COLO829 (cell line): ENCODE measurements at regions not wholly inside any gene's neighbourhood (a gene's known extent, or its start where the extent isn't known, plus 50 kb on each side); places are given as distances from the start of the nearest gene placed in this dataset.
A peak's percentile ranks its signal among the peaks of the same experiment; 100 is the strongest.
"Not testable (repeated sequence)": the region's sequence is repeated elsewhere in the genome, so short reads cannot be mapped to it uniquely, and the experiment has no call there.

ENCODE experiments used
- DNase-seq: peaks from one replicate; pipeline ENCODE4 v3.0.0; 2012; ENCODE audit warnings: low spot score

DNA sequence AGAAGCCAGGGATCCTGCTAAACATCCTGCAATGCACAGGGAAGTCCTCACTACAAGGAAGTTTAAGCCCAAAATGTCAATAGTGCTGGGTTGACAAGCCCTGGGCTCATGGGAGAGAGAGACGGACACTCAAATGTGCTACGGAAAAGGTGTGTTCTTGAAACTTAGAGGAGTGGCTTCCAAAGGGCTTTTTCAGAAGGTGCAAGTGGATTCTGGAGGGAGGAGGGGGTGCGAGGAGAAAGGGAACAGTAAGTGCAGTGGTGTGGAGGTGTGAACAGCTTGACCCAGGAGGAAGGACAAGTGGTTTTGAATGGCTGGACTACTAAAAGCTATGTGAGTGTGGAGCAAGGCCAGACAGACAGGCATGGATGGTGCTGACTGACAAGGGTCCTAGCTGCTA is 50.4 kb upstream of the CECR2 start:
- no peak for DNase-seq

DNA sequence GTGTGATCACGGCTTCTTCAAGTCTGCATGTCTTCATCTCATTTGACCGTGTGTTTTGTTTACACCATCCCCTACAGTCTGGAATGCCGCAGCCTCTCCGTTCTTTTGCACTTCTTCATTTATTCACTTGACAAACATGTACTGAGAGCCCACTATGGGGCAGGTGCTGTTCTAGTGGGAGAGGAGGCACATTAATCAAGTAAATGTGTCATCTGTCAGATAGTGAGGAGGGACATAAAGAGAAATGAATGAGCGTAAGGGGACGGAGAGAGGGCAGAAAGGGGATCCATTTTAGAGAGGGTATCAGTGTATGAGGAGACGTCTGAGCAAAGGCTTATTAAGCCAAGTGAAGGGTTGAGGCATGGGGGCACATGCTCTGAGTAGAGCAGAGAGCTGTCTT is 54.0 kb upstream of the CECR2 start:
- no peak for DNase-seq

DNA sequence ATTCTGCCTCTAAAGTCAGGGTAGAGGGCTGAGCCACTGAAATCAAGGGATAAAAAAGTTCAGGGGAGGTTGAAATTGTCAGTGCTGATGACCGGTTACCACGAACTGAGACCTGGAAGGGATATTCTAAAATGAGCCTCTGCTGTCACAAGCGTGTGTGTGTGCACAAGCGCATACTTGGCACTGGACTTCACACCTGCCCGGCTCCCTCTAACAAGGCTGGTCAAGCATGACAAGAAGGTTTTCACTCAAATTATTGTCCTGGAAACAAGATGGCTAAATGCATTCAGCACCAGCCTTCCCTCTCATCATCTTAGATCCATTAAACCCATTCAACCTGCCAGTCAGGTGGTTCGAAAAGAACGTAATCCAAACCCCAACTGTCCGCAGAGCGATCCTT is 54.8 kb upstream of the CECR2 start:
- DNase-seq, result no peak

DNA sequence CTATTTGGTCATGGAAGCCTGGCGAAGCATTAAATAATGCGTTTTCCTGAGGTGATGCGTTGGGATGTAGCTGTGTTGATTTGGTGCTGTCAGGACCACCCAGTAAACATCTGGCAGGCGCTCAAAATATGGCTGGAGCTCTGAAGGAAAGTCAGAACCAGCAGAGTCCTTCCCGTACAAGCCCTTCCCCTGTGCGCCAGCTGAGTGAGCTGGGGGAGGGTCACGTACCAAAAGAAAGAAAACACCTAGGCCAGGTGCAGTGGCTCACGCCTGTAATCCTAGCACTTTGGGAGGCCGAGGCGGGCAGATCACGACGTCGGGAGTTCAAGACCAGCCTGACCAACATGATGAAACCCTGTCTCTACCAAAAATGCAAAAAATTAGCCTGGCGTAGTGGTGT is 55.6 kb upstream of the CECR2 start:
- no peak for DNase-seq

DNA sequence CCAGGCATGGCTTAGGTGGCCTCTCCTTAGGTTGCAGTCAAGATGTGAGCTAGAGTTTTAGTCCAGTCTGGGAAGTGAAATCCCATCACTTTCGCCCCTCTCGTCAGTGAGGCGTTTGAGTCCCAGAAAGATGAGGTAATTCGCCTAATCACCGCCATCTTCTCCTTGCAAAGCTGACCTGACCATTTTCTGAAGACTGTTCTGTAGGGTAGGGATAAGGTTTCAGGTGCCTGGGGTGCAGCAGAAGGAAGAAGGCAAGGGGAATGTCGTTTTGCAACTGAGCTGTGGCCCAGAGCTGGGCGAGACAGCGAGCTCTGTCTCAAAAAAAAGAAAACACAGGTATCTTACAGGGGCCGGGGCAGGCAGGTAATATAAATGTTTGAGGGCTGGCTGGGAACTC is 61.7 kb upstream of the CECR2 start:
- no peak for DNase-seq

DNA sequence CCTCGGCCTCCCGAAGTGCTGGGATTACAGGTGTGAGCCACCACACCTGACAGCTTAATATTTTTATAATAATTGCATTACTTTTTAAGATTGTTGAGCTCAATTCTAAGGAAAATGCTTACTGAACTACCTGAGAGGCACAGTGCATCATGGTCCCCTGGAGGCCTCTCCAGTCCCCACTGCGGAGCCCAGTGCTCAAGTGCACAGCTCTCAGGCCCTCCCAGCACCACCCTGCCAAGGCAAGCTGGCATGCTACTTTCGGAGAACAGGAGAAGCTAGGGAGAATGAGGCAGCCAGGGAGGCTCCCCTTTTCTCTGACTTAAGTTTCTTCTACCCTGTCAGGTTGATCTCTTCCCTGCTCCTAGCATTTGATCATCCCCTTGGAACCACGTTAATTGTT is 64.2 kb upstream of the CECR2 start:
- DNase-seq, result no peak

DNA sequence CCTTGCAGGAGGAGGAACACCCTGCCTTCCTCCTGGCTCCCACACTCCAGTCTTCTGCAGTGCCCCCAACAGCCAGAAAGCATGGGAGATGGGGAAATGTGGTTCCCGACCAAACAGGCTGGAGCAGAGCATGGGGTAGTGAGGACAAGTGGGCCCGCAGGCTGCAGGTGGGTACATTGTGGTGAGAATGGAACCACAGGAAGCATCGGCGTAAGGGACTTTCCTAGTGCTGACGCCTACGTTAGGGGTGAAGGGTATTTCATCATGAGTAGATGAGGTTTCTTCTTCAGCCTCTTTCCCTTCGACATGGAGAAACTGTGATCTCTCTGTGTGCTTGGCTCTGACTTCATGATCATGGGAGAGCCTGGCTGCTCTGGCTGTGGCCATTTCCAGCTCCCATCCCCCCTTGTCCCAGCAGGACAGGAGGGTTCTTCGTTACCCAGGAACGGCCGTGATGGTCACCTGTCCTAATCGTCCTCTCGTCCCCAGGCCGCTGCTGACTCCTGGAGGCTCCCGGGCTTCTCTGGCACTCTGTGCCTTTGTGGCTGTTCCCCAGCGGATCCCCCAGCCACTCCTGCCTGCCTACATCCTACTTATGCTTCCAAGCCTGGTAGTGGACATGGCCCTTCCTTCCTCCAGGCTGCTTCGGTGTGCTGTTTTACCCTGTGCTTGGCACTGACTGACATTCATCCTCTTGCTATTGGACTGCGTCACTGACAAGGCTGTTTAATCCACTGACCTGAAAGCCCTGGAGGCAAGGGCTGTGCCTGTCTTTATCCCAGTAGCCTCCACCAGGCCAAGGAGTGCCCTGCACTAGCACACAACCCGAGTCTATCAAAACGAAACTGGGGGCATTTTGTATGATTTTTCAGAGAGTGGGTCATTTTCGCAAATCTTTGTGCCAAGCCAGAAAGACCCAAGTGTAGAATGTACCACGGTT is 65.2 kb upstream of the CECR2 start:
- DNase-seq, result no peak

DNA sequence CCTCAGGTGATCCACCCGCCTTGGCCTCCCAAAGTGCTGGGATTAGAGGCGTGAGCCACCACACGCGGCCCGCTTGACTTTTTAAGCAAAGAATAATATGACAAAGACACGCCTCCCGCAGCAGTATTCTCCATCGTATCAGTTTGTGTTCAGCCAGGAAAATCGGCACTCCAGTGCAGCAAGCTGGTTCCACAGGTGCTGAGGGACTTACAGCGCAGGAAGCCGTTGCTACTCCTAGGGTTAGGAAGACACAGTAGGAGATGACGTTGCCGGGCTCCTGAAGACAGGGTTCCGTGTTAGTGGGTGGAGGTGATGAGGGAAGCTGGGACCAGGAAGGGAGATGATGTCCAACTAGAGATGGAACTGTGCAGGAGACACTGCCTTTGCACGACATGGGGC is 65.8 kb upstream of the CECR2 start:
- DNase-seq, result no peak

DNA sequence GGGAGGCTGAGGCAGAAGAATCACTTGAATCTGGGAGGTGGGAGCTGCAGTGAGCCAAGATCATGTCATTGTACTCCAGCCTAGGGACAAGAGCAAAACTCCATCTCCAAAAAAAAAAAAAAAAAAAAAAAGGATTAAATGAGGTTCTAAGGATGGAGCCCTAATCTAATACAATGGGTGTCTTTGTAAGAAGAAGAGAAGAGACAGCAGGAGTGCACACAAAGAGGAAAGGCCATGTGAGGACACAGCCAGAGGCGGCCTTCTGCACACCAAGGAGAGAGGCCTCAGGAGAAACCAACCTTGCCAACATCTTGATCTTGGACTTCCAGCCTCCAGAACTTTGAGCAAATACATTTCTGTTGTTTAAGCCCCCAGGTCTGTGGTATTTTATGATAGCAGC is 66.6 kb upstream of the CECR2 start:
- peak; percentile 49 for DNase-seq

DNA sequence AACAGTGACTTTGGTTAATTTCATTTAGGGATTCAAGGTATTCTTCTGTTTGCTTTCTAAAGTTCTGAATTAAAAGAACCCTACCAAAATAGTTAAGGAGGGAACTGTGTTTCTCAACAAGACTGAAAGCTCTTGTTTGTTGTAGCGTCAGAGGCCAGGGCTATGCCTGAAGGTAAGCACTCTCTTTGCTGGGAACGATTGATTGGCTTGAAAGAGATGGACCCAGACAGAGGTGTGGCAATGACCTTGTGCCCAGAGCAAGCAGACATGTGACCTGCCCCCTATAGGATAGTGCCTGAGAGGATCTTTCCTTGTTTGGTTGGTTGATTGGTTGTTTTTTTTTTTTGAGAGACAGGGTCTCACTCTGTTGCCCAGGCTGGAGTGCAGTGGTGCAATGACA is 68.3 kb upstream of the CECR2 start:
- no peak for DNase-seq

DNA sequence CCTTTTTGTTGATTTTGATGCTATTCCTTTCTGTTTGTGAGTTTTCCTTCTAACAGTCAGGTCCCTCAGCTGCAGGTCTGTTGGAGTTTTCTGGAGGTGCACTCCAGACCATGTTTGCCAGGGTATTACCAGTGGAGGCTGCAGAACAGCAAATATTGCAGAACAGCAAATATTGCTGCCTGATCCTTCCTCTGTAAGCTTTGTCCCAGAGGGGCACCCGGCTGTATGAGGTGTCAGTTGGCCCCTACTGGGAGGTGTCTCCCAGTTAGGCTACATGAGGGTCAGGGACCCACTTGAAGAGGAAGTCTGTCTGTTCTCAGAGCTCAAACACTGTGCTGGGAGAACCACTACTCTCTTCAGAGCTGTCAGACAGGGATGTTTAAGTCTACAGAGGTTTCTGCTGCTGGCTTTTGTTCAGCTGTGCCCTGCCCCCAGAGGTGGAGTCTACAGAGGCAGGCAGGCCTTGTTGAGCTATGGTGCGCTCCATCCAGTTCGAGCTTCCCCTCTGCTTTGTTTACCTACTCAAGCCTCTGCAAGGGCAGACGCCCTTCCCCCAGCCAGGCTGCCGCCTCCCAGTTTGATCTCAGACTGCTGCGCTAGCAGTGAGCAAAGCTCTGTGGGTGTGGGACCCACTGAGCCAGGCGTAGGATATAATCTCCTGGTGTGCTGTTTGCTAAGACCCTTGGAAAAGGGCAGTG is 70.3 kb upstream of the CECR2 start:
- DNase-seq, result not testable (repeated sequence)

DNA sequence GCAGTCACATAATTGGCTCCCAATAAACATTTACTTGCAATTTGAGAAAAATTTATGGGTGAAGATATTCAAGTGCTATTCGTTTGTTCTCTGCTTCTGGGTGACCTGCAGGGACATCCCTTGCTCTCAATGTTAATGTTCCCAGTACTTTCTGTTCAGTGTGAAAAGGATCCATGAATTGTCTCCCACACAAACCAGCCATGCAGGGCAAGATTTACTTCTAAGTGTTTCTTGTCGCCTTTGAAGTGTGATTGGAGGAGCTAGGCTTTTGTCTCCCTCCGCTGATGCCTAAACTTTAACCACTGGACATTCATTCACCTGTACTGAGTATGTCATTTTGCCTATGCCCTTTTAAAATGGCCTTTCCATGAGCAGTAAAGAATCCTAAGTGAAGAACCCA is 66.4 kb upstream of the ADA2 start:
- no peak for DNase-seq

DNA sequence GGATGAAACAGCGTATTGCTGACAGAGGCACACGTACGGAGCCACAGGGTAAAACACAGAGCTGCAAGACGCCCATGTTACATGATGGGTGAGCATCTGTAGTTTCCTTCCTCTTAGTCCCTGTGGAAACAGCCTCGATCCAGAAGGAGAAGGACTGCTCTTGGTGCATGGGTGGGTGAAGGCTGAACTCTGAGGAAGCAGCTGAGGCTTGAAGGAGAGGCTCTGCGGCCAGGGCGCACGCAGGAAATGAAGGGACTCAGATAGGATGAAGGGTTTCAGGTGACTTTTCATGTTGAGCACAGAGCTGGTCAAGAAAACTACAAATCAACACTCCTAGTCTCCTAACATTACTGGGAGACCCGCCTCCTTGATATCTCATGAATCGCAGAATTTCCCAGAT is 65.7 kb upstream of the ADA2 start:
- DNase-seq, result no peak

DNA sequence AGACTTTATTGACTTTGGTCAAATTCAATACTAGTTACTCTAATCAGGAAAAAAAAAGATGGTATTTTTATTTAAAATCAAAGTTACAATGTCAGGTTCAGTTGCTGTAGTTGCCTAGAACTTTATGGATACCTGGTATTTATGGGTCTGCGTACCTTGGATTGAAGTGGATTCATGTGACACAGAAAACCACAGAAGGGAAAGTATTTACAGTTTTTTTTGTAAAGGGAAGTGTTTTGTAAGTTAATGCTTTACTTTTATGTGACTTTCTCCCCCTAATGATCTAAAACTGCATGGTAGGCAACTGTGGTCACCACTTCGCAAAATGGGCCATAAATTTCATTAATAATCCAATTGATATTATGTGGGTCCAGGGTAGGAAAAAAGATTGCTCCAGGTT is 65.2 kb upstream of the ADA2 start:
- no peak for DNase-seq

DNA sequence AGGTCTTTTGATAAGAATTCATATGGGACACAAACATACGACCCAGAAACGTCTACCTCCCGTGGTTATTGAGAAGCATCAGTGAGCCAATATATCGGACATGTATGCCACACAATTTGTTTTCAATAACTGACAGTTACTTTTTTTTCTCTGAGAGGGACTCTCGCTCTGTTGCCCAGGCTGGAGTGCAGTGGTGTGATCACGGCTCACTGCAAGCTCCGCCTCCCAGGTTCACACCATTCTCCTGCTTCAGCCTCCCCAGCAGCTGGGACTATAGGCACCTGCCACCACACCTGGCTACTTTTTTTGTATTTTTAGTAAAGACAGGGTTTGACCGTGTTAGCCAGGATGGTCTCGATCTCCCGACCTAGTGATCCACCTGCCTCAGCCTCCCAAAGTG is 64.6 kb upstream of the ADA2 start:
- DNase-seq, result not testable (repeated sequence)

DNA sequence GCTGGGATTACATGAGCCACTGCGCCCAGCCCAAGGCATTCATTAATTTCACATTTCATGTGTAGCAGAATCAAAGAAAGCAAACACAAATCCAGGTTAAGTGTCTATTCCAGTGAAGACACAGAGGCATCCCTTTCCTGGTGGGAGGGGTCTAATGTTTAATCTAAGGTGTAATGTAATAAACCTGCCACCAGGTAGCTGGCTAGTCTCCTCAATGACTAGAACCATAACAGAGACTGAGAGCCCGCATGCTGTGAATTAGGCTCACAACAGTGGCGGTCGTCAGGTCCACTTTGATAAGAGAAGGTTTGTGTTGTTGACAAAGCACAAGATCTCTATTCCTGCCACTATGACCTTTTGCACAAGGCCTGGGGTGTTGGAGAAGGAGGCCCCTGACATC is 64.2 kb upstream of the ADA2 start:
- no peak for DNase-seq

DNA sequence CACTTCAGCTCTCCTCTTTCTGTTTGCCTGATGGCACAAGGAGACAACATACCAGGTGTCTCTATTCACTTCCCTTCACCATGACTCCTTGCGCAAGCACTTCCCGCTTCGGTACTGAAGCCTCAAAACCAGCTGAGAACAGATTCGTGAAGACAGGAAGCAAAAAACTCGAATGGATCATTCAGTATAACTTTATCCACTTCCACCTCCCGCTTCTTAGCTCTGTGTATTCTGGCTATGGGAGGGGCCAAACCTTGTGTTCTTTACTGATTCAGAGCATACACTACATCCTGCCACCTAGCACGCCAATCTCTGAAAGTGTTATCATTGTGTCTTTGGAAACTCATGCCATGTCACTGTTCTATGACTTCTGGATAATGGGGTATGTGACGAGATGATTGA is 62.2 kb upstream of the ADA2 start:
- no peak for DNase-seq

DNA sequence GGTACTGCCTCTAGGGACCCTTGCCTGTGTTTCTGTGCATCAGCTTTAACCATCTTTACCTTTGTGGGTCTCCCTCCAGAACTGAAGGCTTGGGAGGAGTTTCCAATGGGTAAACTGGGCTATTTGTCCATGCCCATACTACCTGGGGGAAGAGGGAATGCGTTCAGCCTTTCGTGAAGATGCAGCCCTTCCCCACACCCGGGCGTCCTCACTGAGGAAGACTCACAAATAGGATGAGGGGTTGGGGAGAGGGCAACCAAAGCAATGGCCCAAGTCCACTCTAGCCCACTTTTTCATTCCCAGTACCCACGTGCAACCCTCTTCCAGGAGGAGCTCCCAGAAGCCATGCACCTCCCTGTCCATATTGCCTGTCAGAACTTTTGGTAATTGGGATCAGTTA is 61.8 kb upstream of the ADA2 start:
- no peak for DNase-seq

DNA sequence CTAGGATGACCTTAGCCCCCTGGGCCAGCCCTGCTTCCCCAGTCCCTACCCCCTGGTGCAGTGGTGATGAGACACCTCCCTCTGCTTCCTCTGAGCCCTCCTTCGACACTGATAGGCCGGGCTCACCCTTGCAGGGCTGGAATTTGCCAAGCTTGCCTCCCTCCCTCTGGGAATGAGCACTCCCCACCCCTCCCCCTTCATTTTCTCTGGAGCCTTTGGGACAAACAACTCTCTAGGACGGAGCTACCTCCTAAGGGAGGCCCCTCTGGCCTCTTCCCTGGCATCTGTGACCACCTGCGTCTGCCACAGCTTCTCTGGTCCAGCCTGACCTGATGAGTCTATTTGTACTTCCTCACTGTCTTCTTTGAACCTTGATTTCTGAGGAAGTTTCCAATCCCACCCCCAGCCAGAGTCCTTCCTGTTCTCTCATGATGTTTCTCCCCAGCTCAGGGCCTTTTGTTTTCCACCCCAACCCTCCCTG is 53.3 kb upstream of the ADA2 start:
- DNase-seq, result no peak

DNA sequence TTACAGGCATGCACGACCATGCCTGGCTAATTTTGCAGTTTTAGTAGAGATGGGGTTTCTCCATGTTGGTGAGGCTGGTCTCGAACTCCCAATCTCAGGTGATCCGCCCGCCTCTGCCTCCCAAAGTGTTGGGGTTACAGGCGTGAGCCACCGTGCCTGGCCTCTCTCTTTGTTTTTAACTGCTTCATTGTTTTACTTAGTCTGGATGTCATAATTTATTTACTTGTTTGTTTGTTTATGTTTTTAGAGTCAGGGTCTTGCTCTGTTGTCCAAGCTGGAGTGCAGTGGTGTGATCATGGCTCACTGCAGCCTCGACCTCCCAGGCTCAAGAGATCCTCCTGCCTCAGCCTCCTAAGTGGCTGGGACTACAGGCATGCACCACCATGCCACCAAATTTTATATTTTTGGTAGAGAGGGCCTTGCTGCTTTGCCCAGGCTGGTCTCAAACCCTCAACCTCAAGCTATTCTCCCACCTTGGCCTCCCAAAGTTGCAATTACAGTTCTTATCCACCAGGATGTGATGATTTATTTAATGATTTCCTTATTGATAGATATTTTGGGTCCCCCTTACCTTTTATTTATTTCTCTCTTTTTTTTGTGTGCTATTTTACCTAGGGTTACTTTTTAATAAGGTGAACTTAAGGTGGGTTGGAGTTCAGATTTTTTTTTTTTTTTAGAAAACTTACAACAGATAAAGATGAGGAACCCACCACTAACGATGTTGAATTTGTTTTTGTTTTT is 52.6 kb upstream of the ADA2 start:
- no peak for DNase-seq

DNA sequence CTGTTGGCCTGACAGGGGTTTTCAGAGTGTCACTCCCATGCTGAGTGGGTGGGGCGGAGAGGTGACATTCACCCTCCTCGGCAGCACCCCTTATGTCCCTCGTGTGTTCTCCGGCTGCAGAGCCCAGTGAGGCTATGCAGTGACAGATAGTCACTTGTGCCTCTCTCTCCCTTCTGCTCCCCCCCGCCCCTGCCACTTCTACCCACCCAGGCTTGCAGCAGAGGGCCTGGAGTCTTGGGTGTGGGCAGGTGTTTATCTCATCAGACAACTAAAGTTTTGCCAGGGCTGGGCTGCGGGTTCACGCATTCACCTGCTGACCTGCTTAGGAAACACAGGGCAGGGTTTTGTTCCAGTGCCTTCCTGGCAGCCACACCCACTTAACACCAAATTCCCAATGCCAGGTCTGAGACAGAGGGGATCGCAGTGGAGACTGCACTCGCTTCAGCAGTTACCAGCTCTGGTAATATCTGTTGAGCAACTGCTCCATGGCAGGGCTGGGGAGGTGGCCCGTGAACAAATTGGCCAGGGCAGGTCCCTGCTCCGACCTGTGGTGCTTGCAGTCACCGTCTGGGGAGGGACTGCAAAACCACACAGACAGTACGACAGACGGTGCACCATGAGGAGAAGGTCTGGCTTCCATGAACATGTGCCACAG is 50.5 kb upstream of the ADA2 start:
- DNase-seq, result no peak

DNA sequence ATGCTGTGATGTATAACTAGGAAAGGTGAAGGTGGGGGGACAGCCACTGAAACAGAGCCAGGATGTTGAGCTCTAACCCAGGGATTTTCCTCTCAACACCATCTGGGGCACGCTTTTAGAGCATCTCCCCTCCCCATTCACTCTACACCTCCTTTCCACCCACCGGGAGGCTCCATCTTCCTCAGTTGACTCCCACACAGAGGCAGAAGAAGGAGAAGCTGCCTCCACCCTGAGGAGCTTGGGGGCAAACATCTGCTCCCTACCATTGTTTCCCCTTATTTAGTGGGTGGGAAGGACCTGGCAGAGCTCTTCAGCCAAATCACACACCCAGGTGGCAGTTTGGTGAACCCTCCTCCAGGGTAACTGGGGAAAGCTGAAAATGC is 50.0 kb upstream of the ADA2 start:
- DNase-seq, result no peak
